A673 (cell line): ENCODE measurements at regions not wholly inside any gene's neighbourhood (a gene's known extent, or its start where the extent isn't known, plus 50 kb on each side); places are given as distances from the start of the nearest gene placed in this dataset.

Experiments
- BruUV-seq: library from RNA; stranded (reverse); fragments of 400-500 nt; replicated peaks from 2 replicates; lab custom pipeline; 2021; lab: Mats Ljungman, UMichigan
- CTCF ChIA-PET: fragments of 300-600 bp; sonication (Branson Sonifier 250); formaldehyde crosslinking; loops from one replicate; lab custom pipeline; 2022; ENCODE audit warnings: antibody characterized with exemption; lab: Charles Lee
- POLR2A ChIA-PET: fragments of 300-600 bp; sonication (Branson Sonifier 250); formaldehyde crosslinking; loops from one replicate; lab custom pipeline; 2022; ENCODE audit warnings: antibody characterized with exemption; ENCODE audit not compliant: low non-redundant PET; lab: Charles Lee
- DNase-seq: peaks from one replicate; pipeline ENCODE4 v3.0.0-alpha.2; 2015; ENCODE audit warnings: low spot score
- H3K27ac ChIP-seq: fragments of 200-600 bp; sonication (generic); 2 replicates; pipeline ENCODE4 v1.5.1; 2016; ENCODE audit warnings: mixed run types, low read depth, mild to moderate bottlenecking, mixed read lengths, antibody characterized with exemption, low read length; ENCODE audit not compliant: poor library complexity, severe bottlenecking
- H3K27me3 ChIP-seq: fragments of 200-600 bp; sonication (generic); replicated peaks from 2 replicates; pipeline ENCODE4 v1.6.1; 2017; ENCODE audit warnings: mixed run types, low read depth, mild to moderate bottlenecking, mixed read lengths, antibody characterized with exemption, low read length; ENCODE audit not compliant: insufficient read depth, poor library complexity
- H3K36me3 ChIP-seq: fragments of 200-600 bp; sonication (generic); 2 replicates; pipeline ENCODE4 v1.6.1; 2016; ENCODE audit warnings: mixed run types, mild to moderate bottlenecking, mixed read lengths, antibody characterized with exemption, low read length; ENCODE audit not compliant: insufficient read depth, poor library complexity, severe bottlenecking
- H3K4me1 ChIP-seq: fragments of 200-600 bp; sonication (generic); 2 replicates; pipeline ENCODE4 v1.6.1; 2017; ENCODE audit warnings: mixed run types, mild to moderate bottlenecking, mixed read lengths, antibody characterized with exemption, low read length; ENCODE audit not compliant: insufficient read depth, poor library complexity, severe bottlenecking
- H3K4me3 ChIP-seq: fragments of 200-600 bp; sonication (generic); 2 replicates; pipeline ENCODE4 v1.5.1; 2016; ENCODE audit warnings: low read depth, mixed run types, mild to moderate bottlenecking, mixed read lengths, low read length; ENCODE audit not compliant: poor library complexity, severe bottlenecking
- H3K9me3 ChIP-seq: fragments of 200-600 bp; sonication (generic); 2 replicates; pipeline ENCODE4 v1.6.1; 2016; ENCODE audit warnings: mixed run types, low read depth, mild to moderate bottlenecking, mixed read lengths, antibody characterized with exemption, low read length; ENCODE audit not compliant: poor library complexity, severe bottlenecking
- EZH2 ChIP-seq: fragments of 200-600 bp; sonication (generic); IDR thresholded peaks from 2 replicates; pipeline ENCODE4 v1.6.1; 2017; ENCODE audit warnings: borderline replicate concordance, low read depth, mild to moderate bottlenecking, mixed read lengths, antibody characterized with exemption, low read length; ENCODE audit not compliant: poor library complexity, severe bottlenecking
- intact Hi-C: fragments of 100-400 bp; cut with micrococcal nuclease; formaldehyde crosslinking; loops from one replicate; pipeline ENCODE4 v1.10.0; 2022; ENCODE audit not compliant: unreplicated experiment
- TF ChIP-seq, protein P1 (sequence below): fragments of 300-800, 200-600 bp; sonication (generic); conservative IDR thresholded peaks from 2 replicates; pipeline ENCODE4 v1.5.1; 2017; ENCODE audit warnings: low read depth, mild to moderate bottlenecking, antibody characterized with exemption, low read length, moderate library complexity, mixed read lengths

DNA sequence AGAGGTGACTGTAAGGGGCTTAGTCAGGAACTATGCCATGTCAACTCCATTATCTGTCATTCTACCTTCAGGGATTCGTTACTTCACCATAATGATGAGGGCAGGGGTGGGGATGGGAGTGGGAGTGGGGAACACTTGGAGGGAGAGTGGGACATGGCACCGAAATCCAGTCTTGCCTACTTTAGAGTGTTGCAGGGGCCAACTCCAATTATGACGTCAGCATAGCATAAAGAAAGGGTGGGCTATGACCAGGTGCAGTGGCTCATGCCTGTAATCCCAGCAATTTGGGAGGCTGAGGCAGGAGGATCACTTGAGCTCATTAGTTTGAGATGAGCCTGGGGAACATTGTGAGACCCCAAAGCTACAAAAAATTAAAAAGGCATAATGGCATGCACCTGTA is 512.2 kb downstream of the GATA3 start:
- TF ChIP-seq, protein P1, sequence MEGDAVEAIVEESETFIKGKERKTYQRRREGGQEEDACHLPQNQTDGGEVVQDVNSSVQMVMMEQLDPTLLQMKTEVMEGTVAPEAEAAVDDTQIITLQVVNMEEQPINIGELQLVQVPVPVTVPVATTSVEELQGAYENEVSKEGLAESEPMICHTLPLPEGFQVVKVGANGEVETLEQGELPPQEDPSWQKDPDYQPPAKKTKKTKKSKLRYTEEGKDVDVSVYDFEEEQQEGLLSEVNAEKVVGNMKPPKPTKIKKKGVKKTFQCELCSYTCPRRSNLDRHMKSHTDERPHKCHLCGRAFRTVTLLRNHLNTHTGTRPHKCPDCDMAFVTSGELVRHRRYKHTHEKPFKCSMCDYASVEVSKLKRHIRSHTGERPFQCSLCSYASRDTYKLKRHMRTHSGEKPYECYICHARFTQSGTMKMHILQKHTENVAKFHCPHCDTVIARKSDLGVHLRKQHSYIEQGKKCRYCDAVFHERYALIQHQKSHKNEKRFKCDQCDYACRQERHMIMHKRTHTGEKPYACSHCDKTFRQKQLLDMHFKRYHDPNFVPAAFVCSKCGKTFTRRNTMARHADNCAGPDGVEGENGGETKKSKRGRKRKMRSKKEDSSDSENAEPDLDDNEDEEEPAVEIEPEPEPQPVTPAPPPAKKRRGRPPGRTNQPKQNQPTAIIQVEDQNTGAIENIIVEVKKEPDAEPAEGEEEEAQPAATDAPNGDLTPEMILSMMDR = no peak
- TF ChIP-seq EZH2 = no peak
- no peak overlapping the region for H3K4me3 ChIP-seq
- no peak overlapping the region for H3K27ac ChIP-seq
- intact Hi-C loops = no loop called here
- no peaks in the 10 kb centered on the region for H3K4me1 ChIP-seq
- H3K36me3 ChIP-seq = no peaks in the 10 kb centered on the region
- ChIA-PET CTCF (no interaction called here), POLR2A (no interaction called here)
- DNase-seq = no peak
- BruUV-seq = no TSS peak
- no peaks in the 10 kb centered on the region for H3K9me3 ChIP-seq
- no peaks in the 10 kb centered on the region for H3K27me3 ChIP-seq

DNA sequence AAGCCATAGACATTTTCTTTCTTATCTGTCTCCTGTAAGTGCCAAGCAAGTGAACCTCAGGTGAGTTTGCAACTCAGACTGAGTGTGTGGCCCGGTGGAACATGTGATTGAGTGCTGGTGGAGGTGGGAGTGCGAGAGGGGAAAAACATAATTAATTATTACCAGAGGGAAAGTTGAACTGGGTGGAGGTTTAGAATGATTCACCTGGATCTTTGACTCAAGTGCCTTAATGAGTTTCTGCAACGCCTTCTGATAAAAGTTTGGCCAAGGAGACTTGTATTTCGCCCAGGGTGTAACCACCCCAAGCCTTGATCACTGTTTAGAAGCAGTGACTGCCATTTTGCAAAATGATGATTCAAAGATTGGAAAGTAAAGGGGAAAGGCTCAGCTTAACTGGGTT is 513.9 kb downstream of the GATA3 start:
- DNase-seq = no peak
- no peaks in the 10 kb centered on the region for H3K27me3 ChIP-seq
- ChIA-PET POLR2A (no interaction called here), CTCF (no interaction called here)
- intact Hi-C loops = no loop called here
- BruUV-seq = no TSS peak
- no peaks in the 10 kb centered on the region for H3K36me3 ChIP-seq
- H3K9me3 ChIP-seq = no peaks in the 10 kb centered on the region
- H3K4me1 ChIP-seq = no peaks in the 10 kb centered on the region
- TF ChIP-seq, protein P1 = no peak
- no peak for TF ChIP-seq EZH2
- no peak overlapping the region for H3K4me3 ChIP-seq
- no peak overlapping the region for H3K27ac ChIP-seq

DNA sequence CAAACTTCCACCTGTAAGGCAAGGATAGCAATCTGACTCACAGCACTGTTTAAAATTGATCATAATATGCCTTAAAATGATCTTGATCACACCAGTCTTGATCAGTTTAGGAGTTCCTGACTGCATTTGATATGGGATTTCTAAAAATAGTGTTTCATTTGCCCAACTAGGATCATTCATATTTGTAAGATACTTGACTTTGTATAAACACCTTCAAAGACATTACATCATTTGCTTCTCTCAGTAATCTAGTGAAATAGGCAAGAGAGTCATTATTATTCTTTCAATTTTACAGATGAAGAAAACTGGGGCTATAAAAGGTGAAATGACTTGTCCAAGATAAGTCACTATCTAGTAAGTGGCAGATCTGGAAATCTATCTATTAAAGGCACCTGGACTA is 521.1 kb downstream of the GATA3 start:
- TF ChIP-seq, protein P1 = no peak
- TF ChIP-seq EZH2 = no peak
- Histone ChIP-seq H3K27ac (no peak overlapping the region), H3K27me3 (no peaks in the 10 kb centered on the region), H3K4me3 (no peak overlapping the region), H3K9me3 (no peaks in the 10 kb centered on the region), H3K4me1 (no peaks in the 10 kb centered on the region), H3K36me3 (no peaks in the 10 kb centered on the region)
- DNase-seq = no peak
- POLR2A ChIA-PET = no interaction called here
- intact Hi-C loops = no loop called here
- CTCF ChIA-PET = no interaction called here
- no TSS peak for BruUV-seq
